UCSD-AML1 (cell line): ENCODE measurements at regions not wholly inside any gene's neighbourhood (a gene's known extent, or its start where the extent isn't known, plus 50 kb on each side); places are given as distances from the start of the nearest gene placed in this dataset.

Experiments
- DNase-seq: peaks from one replicate; lab custom pipeline; 2025; ENCODE audit not compliant: unreplicated experiment; lab: John Stamatoyannopoulos, UW

- no peak for DNase-seq
These were observed 275.8 kb upstream of the TENM3 start for GRCh38 chr4:181967401-181967800.

- DNase-seq, result no peak
These were observed 274.8 kb upstream of the TENM3 start for GRCh38 chr4:181968371-181968770.

GRCh38 chr4:181969151-181969550 lies 274.1 kb upstream of the TENM3 start:
- no peak for DNase-seq

- DNase-seq, result no peak
These were observed 272.8 kb upstream of the TENM3 start for GRCh38 chr4:181970366-181970765.

GRCh38 chr4:181971411-181971810 lies 271.8 kb upstream of the TENM3 start:
- DNase-seq, result no peak

GRCh38 chr4:181971973-181972372 lies 271.2 kb upstream of the TENM3 start:
- DNase-seq, result no peak

GRCh38 chr4:181976764-181977163 lies 266.4 kb upstream of the TENM3 start:
- DNase-seq, result no peak

- no peak for DNase-seq
These were observed 260.8 kb upstream of the TENM3 start for GRCh38 chr4:181982437-181982836.

- DNase-seq, result no peak
These were observed 260.3 kb upstream of the TENM3 start for GRCh38 chr4:181982856-181983255.

- no peak for DNase-seq
These were observed 255.8 kb upstream of the TENM3 start for GRCh38 chr4:181987392-181987791.

- no peak for DNase-seq
These were observed 254.1 kb upstream of the TENM3 start for GRCh38 chr4:181989071-181989470.

- no peak for DNase-seq
These were observed 251.7 kb upstream of the TENM3 start for GRCh38 chr4:181991369-181992108.

GRCh38 chr4:181998398-181999295 lies 244.6 kb upstream of the TENM3 start:
- DNase-seq, result no peak

- no peak for DNase-seq
These were observed 243.1 kb upstream of the TENM3 start for GRCh38 chr4:182000077-182000476.

GRCh38 chr4:182010876-182011275 lies 232.3 kb upstream of the TENM3 start:
- DNase-seq, result no peak

GRCh38 chr4:182014164-182014563 lies 229.0 kb upstream of the TENM3 start:
- DNase-seq, result no peak

GRCh38 chr4:182015014-182015413 lies 228.2 kb upstream of the TENM3 start:
- no peak for DNase-seq

GRCh38 chr4:182015893-182016292 lies 227.3 kb upstream of the TENM3 start:
- DNase-seq, result no peak

GRCh38 chr4:182017038-182017437 lies 226.2 kb upstream of the TENM3 start:
- DNase-seq, result no peak

GRCh38 chr4:182018691-182019090 lies 224.5 kb upstream of the TENM3 start:
- no peak for DNase-seq

GRCh38 chr4:182019148-182019652 lies 224.0 kb upstream of the TENM3 start:
- DNase-seq, result no peak

- no peak for DNase-seq
These were observed 220.3 kb upstream of the TENM3 start for GRCh38 chr4:182022909-182023308.
